SH-SY5Y (cell line): ENCODE measurements at regions not wholly inside any gene's neighbourhood (a gene's known extent, or its start where the extent isn't known, plus 50 kb on each side); places are given as distances from the start of the nearest gene placed in this dataset.

Experiments used
- GATA2 ChIP-seq: IDR thresholded peaks from 2 replicates; pipeline ENCODE4 v1.6.1; 2011; ENCODE audit warnings: mild to moderate bottlenecking, low read depth, low read length
- GATA3 ChIP-seq: IDR thresholded peaks from 2 replicates; pipeline ENCODE4 v1.6.1; 2011; ENCODE audit warnings: low read depth, mild to moderate bottlenecking, low read length, moderate library complexity

DNA sequence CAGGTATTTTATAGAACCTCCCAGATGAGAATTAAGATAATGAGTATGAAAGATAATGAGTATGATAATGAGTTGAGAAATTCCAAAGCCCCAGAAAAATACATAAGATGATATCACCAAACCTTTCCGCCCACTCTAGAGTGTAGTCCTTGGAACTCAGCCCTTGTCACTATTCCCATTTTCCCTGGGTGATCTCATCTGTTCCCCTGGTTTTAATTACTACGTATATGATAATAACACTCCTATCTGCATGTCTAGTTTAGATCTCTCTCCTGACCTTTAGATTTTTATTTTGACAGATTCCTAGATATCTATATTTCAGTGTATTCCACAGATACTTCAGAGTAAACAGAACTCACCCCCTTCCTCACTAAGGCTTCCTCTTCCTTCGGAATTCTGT is 51.0 kb upstream of the ASIP start:
- TF ChIP-seq GATA2, result no peak
- TF ChIP-seq GATA3, result no peak

DNA sequence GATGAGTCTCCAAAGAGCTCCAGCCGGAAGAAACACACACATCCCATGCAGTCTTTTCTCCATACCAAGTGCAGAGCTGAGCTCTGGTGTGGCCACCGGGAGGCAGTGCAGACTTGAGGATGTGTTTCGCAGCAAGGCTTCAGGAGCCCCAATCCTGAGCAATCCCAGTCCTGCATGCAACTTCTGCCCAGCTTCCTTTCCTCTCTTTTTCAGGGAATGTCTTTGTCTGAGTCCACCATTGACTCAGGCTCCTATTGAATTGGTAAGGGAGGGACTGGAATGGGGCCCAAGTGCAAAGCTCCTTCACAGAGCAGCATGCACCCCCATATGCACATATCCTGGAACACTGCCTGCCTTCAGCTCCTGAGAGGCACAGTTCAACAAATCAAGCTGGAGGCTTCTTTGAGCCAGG is 50.5 kb upstream of the ASIP start:
- no peak for TF ChIP-seq GATA3
- no peak for TF ChIP-seq GATA2
